Natural killer cell treated with Interleukin-12 subunit alpha and Interleukin-12 subunit beta and Interleukin-15 and Interleukin-18, amount 100 ng/mL, for 72 hours (primary cell): ENCODE measurements at regions not wholly inside any gene's neighbourhood (a gene's known extent, or its start where the extent isn't known, plus 50 kb on each side); places are given as distances from the start of the nearest gene placed in this dataset.

Source experiments
- ATAC-seq, 2 donors: fragments of 150-1000 bp; cut with Tn5 transposase in 1 of 2; sonication (Bioruptor Pico), chemical (Tn5 transposase) in 1 of 2; 2 replicates each; pipeline ENCODE4 v1.10.0; 2021
- DNase-seq: peaks from one replicate; pipeline ENCODE4 v3.0.0; 2022; ENCODE audit warnings: low spot score
- H3K27ac Mint-ChIP-seq, 2 donors: 1 replicate in 1 of 2; 2 replicates in 1 of 2; pipeline ENCODE4 v1.8.0; 2022; ENCODE audit warnings: mixed read lengths in 2 of 2, mild to moderate bottlenecking in 1 of 2, moderate library complexity in 1 of 2
- H3K27me3 Mint-ChIP-seq, 2 donors: 1 replicate in 1 of 2; 2 replicates in 1 of 2; pipeline ENCODE4 v1.8.0; 2022; ENCODE audit warnings: mixed read lengths in 2 of 2
- H3K36me3 Mint-ChIP-seq: one replicate; pipeline ENCODE4 v1.8.0; 2022; ENCODE audit warnings: mixed read lengths
- H3K4me1 Mint-ChIP-seq, 2 donors: 1 replicate in 1 of 2; 2 replicates in 1 of 2; pipeline ENCODE4 v1.8.0; 2022; ENCODE audit warnings: low read depth in 2 of 2, mixed read lengths in 2 of 2, mild to moderate bottlenecking in 1 of 2
- H3K4me3 Mint-ChIP-seq: one replicate; pipeline ENCODE4 v1.8.0; 2022; ENCODE audit warnings: mixed read lengths
- H3K9me3 Mint-ChIP-seq: 2 replicates; pipeline ENCODE4 v1.8.0; 2022; ENCODE audit warnings: mixed read lengths

- no peaks in the 10 kb centered on the region for H3K36me3 Mint-ChIP-seq
- H3K9me3 Mint-ChIP-seq: no peaks in the 10 kb centered on the region
- ATAC-seq (no peak), DNase-seq (no peak)
- H3K27me3 Mint-ChIP-seq: peaks cover 10 to 33% of the 10 kb centered on the region in 2 donors
- no peak overlapping the region for H3K4me3 Mint-ChIP-seq
- peaks cover 16% of the 10 kb centered on the region in 2 donors for H3K4me1 Mint-ChIP-seq
- H3K27ac Mint-ChIP-seq: no peak overlapping the region
Measured at GRCh38 chr1:230549625-230550024, 92.7 kb upstream of the COG2 start.

GRCh38 chr1:230548997-230549396, 93.3 kb upstream of the COG2 start:
- Mint-ChIP-seq H3K36me3 (no peaks in the 10 kb centered on the region), H3K4me1 (peaks cover 16% of the 10 kb centered on the region in 2 donors), H3K27ac (no peak overlapping the region), H3K9me3 (no peaks in the 10 kb centered on the region), H3K4me3 (no peak overlapping the region), H3K27me3 (peaks cover 10 to 32% of the 10 kb centered on the region in 2 donors)
- no peak for DNase-seq
- no peak for ATAC-seq

- ATAC-seq (peak; percentile 57 to 62), DNase-seq (no peak)
- peaks cover 16 to 20% of the 10 kb centered on the region in 2 donors for H3K4me1 Mint-ChIP-seq
- no peaks in the 10 kb centered on the region for H3K36me3 Mint-ChIP-seq
- H3K27me3 Mint-ChIP-seq: peaks cover 7 to 25% of the 10 kb centered on the region in 2 donors
- no peak overlapping the region for H3K27ac Mint-ChIP-seq
- no peaks in the 10 kb centered on the region for H3K9me3 Mint-ChIP-seq
- H3K4me3 Mint-ChIP-seq: no peak overlapping the region
Measured at GRCh38 chr1:230548357-230548756, 93.9 kb upstream of the COG2 start.

GRCh38 chr1:230545181-230545580, 97.1 kb upstream of the COG2 start:
- ATAC-seq: no peak
- Mint-ChIP-seq H3K27me3 (peaks cover 4 to 8% of the 10 kb centered on the region in 2 donors), H3K4me3 (no peak overlapping the region), H3K27ac (no peak overlapping the region), H3K9me3 (no peaks in the 10 kb centered on the region), H3K36me3 (no peaks in the 10 kb centered on the region), H3K4me1 (peaks cover 22 to 27% of the 10 kb centered on the region in 2 donors)
- no peak for DNase-seq

- Mint-ChIP-seq H3K36me3 (no peaks in the 10 kb centered on the region), H3K4me1 (peaks cover 22 to 29% of the 10 kb centered on the region in 2 donors), H3K9me3 (no peaks in the 10 kb centered on the region), H3K27ac (peak overlapping the region in 1 of 2 donors; percentile 18), H3K4me3 (no peak overlapping the region), H3K27me3 (peaks cover 4 to 8% of the 10 kb centered on the region in 2 donors)
- no peak for DNase-seq
- ATAC-seq: no peak
Measured at GRCh38 chr1:230544758-230545157, 97.5 kb upstream of the COG2 start.

- ATAC-seq: no peak
- Mint-ChIP-seq H3K9me3 (no peaks in the 10 kb centered on the region), H3K4me3 (peak overlapping the region; percentile 75), H3K27ac (peak overlapping the region in 1 of 2 donors; percentile 66), H3K4me1 (peaks cover 22 to 25% of the 10 kb centered on the region in 2 donors), H3K27me3 (peaks cover 10 to 15% of the 10 kb centered on the region in 2 donors), H3K36me3 (no peaks in the 10 kb centered on the region)
- DNase-seq: no peak
Measured at GRCh38 chr1:230543085-230543484, 99.2 kb upstream of the COG2 start.

GRCh38 chr1:230542681-230543080, 99.6 kb upstream of the COG2 start:
- DNase-seq: no peak
- Mint-ChIP-seq H3K4me1 (peaks cover 22 to 25% of the 10 kb centered on the region in 2 donors), H3K9me3 (no peaks in the 10 kb centered on the region), H3K27me3 (peaks cover 10 to 17% of the 10 kb centered on the region in 2 donors), H3K4me3 (peak overlapping the region; percentile 75), H3K27ac (peak overlapping the region; percentile 66 to 78), H3K36me3 (no peaks in the 10 kb centered on the region)
- ATAC-seq: no peak

GRCh38 chr1:230542054-230542453, 100.2 kb upstream of the COG2 start:
- Mint-ChIP-seq H3K27ac (peak overlapping the region; percentile 66 to 78), H3K4me3 (peak overlapping the region; percentile 75), H3K27me3 (peaks cover 8 to 22% of the 10 kb centered on the region in 2 donors), H3K36me3 (no peaks in the 10 kb centered on the region), H3K4me1 (peaks cover 22 to 25% of the 10 kb centered on the region in 2 donors), H3K9me3 (no peaks in the 10 kb centered on the region)
- DNase-seq (peak; percentile 64), ATAC-seq (peak; percentile 94)

GRCh38 chr1:230541306-230541705, 101.0 kb upstream of the COG2 start:
- peak overlapping the region; percentile 75 for H3K4me3 Mint-ChIP-seq
- peaks cover 22 to 25% of the 10 kb centered on the region in 2 donors for H3K4me1 Mint-ChIP-seq
- ATAC-seq (no peak), DNase-seq (no peak)
- no peaks in the 10 kb centered on the region for H3K9me3 Mint-ChIP-seq
- H3K36me3 Mint-ChIP-seq: no peaks in the 10 kb centered on the region
- H3K27ac Mint-ChIP-seq: peak overlapping the region; percentile 66 to 78
- H3K27me3 Mint-ChIP-seq: peaks cover 8 to 22% of the 10 kb centered on the region in 2 donors

- DNase-seq (no peak), ATAC-seq (no peak)
- peaks cover 11 to 17% of the 10 kb centered on the region in 2 donors for H3K27me3 Mint-ChIP-seq
- no peaks in the 10 kb centered on the region for H3K9me3 Mint-ChIP-seq
- no peak overlapping the region for H3K4me3 Mint-ChIP-seq
- no peaks in the 10 kb centered on the region for H3K36me3 Mint-ChIP-seq
- H3K4me1 Mint-ChIP-seq: peaks cover 22 to 25% of the 10 kb centered on the region in 2 donors
- H3K27ac Mint-ChIP-seq: peak overlapping the region in 1 of 2 donors; percentile 22
Measured at GRCh38 chr1:230540421-230541155, 101.7 kb upstream of the COG2 start.

GRCh38 chr1:230537456-230537855, 104.8 kb upstream of the COG2 start:
- Mint-ChIP-seq H3K27me3 (peaks cover 13 to 14% of the 10 kb centered on the region in 2 donors), H3K4me3 (no peak overlapping the region), H3K36me3 (peaks cover 8% of the 10 kb centered on the region), H3K4me1 (peaks cover 13 to 19% of the 10 kb centered on the region in 2 donors), H3K9me3 (peaks cover 4% of the 10 kb centered on the region), H3K27ac (no peak overlapping the region)
- DNase-seq: no peak
- ATAC-seq: no peak

- peaks cover 4% of the 10 kb centered on the region for H3K9me3 Mint-ChIP-seq
- DNase-seq (no peak), ATAC-seq (no peak)
- no peak overlapping the region for H3K27ac Mint-ChIP-seq
- peaks cover 13 to 14% of the 10 kb centered on the region in 2 donors for H3K27me3 Mint-ChIP-seq
- peaks cover 6 to 12% of the 10 kb centered on the region in 2 donors for H3K4me1 Mint-ChIP-seq
- H3K4me3 Mint-ChIP-seq: no peak overlapping the region
- peaks cover 8% of the 10 kb centered on the region for H3K36me3 Mint-ChIP-seq
Measured at GRCh38 chr1:230536641-230537155, 105.6 kb upstream of the COG2 start.

- no peak overlapping the region for H3K4me3 Mint-ChIP-seq
- H3K36me3 Mint-ChIP-seq: peaks cover 8% of the 10 kb centered on the region
- H3K9me3 Mint-ChIP-seq: peaks cover 11% of the 10 kb centered on the region
- no peak overlapping the region for H3K27ac Mint-ChIP-seq
- no peak for ATAC-seq
- no peaks in the 10 kb centered on the region for H3K4me1 Mint-ChIP-seq
- no peak for DNase-seq
- H3K27me3 Mint-ChIP-seq: peaks cover 22 to 27% of the 10 kb centered on the region in 2 donors
Measured at GRCh38 chr1:230534224-230534623, 108.1 kb upstream of the COG2 start.

GRCh38 chr1:230531103-230531502, 105.0 kb upstream of the PGBD5 start:
- DNase-seq (no peak), ATAC-seq (no peak)
- H3K36me3 Mint-ChIP-seq: peaks cover 8% of the 10 kb centered on the region
- H3K4me3 Mint-ChIP-seq: no peak overlapping the region
- H3K27me3 Mint-ChIP-seq: peaks cover 14 to 17% of the 10 kb centered on the region in 2 donors
- peaks cover 11% of the 10 kb centered on the region for H3K9me3 Mint-ChIP-seq
- H3K4me1 Mint-ChIP-seq: no peaks in the 10 kb centered on the region
- H3K27ac Mint-ChIP-seq: no peak overlapping the region
